GM06990 (cell line): ENCODE measurements at regions not wholly inside any gene's neighbourhood (a gene's known extent, or its start where the extent isn't known, plus 50 kb on each side); places are given as distances from the start of the nearest gene placed in this dataset.

Experiments used
- DNase-seq: peaks from one replicate; pipeline ENCODE4 v3.0.0-alpha.2; 2011; ENCODE audit not compliant: insufficient read length; ENCODE audit errors: extremely low read depth
- H3K27me3 ChIP-seq: replicated peaks from 2 replicates; pipeline ENCODE4 v1.6.0; 2011; ENCODE audit warnings: low read length; ENCODE audit not compliant: control insufficient read depth, insufficient read depth
- H3K36me3 ChIP-seq: 2 replicates; pipeline ENCODE4 v1.5.1; 2011; ENCODE audit warnings: low read length; ENCODE audit not compliant: control insufficient read depth, insufficient read depth
- H3K4me3 ChIP-seq: replicated peaks from 2 replicates; pipeline ENCODE4 v1.5.1; 2011; ENCODE audit warnings: low read depth, mild to moderate bottlenecking, control low read depth, low read length
- CTCF ChIP-seq: IDR thresholded peaks from 2 replicates; pipeline ENCODE4 v1.5.1; 2011; ENCODE audit warnings: low read length, control low read depth, mild to moderate bottlenecking, inconsistent platforms; ENCODE audit not compliant: insufficient read depth, poor library complexity, severe bottlenecking

- TF ChIP-seq CTCF: no peak
- no peak for DNase-seq
Measured at GRCh38 chr3:187912007-187912406, 166.7 kb upstream of the BCL6 start.

GRCh38 chr3:187913617-187914033 is 168.4 kb upstream of the BCL6 start:
- TF ChIP-seq CTCF: no peak

More at GRCh38 chr3:187912007-187912406, 166.7 kb upstream of the BCL6 start:
- no peaks in the 10 kb centered on the region; the same call in none of the 2 replicates for H3K27me3 ChIP-seq
- no peak overlapping the region for H3K4me3 ChIP-seq
- H3K36me3 ChIP-seq: no peaks in the 10 kb centered on the region

GRCh38 chr3:187914231-187914630 is 169.0 kb upstream of the BCL6 start:
- no peak for DNase-seq
- Histone ChIP-seq H3K27me3 (no peaks in the 10 kb centered on the region; the same call in 1 of the 2 replicates), H3K4me3 (no peak overlapping the region), H3K36me3 (no peaks in the 10 kb centered on the region)
- no peak for TF ChIP-seq CTCF

More at GRCh38 chr3:187913617-187914033, 168.4 kb upstream of the BCL6 start:
- no peak overlapping the region for H3K4me3 ChIP-seq
- H3K36me3 ChIP-seq: no peaks in the 10 kb centered on the region
- no peaks in the 10 kb centered on the region; the same call in 1 of the 2 replicates for H3K27me3 ChIP-seq
- no peak for DNase-seq

GRCh38 chr3:187916072-187916471 is 170.8 kb upstream of the BCL6 start:
- TF ChIP-seq CTCF: no peak
- H3K36me3 ChIP-seq: no peaks in the 10 kb centered on the region
- H3K4me3 ChIP-seq: no peak overlapping the region
- DNase-seq: no peak
- no peaks in the 10 kb centered on the region; the same call in 1 of the 2 replicates for H3K27me3 ChIP-seq

GRCh38 chr3:187918081-187918644 is 172.9 kb upstream of the BCL6 start:
- Histone ChIP-seq H3K36me3 (no peaks in the 10 kb centered on the region), H3K4me3 (no peak overlapping the region), H3K27me3 (no peaks in the 10 kb centered on the region)
- TF ChIP-seq CTCF: no peak
- no peak for DNase-seq

- H3K27me3 ChIP-seq: no peaks in the 10 kb centered on the region
- TF ChIP-seq CTCF: no peak
- H3K4me3 ChIP-seq: no peak overlapping the region; the same call in 1 of the 2 replicates
- H3K36me3 ChIP-seq: no peaks in the 10 kb centered on the region
- peak; percentile 44 for DNase-seq
Measured at GRCh38 chr3:187919048-187919447, 173.8 kb upstream of the BCL6 start.
